ENCODE measurements at regions not wholly inside any gene's neighbourhood (a gene's known extent, or its start where the extent isn't known, plus 50 kb on each side); places are given as distances from the start of the nearest gene placed in this dataset.

DNA sequence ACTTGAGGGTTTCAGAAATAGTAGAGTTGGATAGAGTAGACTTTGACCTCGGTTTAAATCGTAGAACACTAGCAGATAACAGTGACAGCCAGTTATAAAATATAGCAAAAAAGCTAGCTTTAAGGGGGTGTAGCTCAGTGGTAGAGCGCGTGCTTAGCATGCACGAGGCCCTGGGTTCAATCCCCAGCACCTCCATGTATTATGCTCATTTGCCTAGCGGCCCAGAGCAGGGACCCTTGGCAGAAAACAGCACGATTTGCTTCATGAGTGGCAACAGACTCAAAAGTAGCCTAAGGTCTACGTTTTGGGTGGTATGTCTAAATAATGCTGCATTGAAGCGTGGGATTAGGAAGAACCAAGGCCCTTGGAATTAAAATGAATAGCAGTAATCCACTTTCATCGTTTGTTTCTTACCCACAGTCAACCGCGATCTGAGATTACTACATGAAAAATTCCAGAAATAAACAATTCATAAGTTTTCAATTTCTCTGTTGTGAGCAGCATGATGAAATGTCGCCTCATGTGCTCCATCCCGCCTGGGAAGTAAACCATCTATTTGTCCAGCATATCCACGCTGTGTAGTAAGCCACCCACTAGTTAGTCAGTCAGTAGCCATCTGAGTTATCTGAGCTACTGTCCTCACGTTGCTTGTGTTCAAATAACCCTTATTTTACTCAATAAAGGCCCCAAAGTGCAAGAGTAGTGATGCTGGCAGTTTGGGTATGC, 184.9 kb downstream of the GPX5 start:
- peaks cover 6 to 22% (median 16%) of the 10 kb centered on the region in 4 donors for H3K9me3 ChIP-seq
- TF ChIP-seq POLR2A (IDR thresholded peaks at IDR 0.05) (no peak), POLR2AphosphoS5 (IDR thresholded peaks at IDR 0.05) (no peak), EP300 (IDR thresholded peaks at IDR 0.05) (no peak)
- TF ChIP-seq, protein P1, sequence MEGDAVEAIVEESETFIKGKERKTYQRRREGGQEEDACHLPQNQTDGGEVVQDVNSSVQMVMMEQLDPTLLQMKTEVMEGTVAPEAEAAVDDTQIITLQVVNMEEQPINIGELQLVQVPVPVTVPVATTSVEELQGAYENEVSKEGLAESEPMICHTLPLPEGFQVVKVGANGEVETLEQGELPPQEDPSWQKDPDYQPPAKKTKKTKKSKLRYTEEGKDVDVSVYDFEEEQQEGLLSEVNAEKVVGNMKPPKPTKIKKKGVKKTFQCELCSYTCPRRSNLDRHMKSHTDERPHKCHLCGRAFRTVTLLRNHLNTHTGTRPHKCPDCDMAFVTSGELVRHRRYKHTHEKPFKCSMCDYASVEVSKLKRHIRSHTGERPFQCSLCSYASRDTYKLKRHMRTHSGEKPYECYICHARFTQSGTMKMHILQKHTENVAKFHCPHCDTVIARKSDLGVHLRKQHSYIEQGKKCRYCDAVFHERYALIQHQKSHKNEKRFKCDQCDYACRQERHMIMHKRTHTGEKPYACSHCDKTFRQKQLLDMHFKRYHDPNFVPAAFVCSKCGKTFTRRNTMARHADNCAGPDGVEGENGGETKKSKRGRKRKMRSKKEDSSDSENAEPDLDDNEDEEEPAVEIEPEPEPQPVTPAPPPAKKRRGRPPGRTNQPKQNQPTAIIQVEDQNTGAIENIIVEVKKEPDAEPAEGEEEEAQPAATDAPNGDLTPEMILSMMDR (IDR thresholded peaks at IDR 0.05) = no peak

DNA sequence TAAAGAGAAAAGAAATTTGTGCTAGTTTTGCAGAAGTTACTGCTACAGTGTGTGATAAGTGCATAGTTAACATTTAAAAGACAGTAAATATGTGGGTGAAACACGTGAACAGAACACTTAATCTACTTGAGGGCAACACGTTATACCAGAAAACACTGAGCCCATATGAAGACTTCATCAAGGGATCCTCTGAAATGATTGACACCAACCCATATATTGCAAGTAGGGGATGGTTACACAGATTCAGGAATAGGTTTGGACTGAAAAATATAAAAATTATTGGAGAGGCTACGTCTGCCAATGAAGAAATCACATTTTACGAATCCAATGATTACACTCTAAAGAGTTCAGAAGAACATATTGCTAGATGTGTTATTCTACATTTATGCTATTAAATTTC, 185.6 kb downstream of the GPX5 start:
- TF ChIP-seq POLR2AphosphoS5 (IDR thresholded peaks at IDR 0.05) (no peak), EP300 (IDR thresholded peaks at IDR 0.05) (no peak)
- TF ChIP-seq, protein P1 (IDR thresholded peaks at IDR 0.05) = no peak
- WGBS, 2 donors = 67 to 70% methylated on average over 4 of the region's 4 CpGs
- no peaks in the 10 kb centered on the region for H3K36me3 ChIP-seq
- H3K4me1 ChIP-seq = no peaks in the 10 kb centered on the region
- no peak for DNase-seq
- ATAC-seq (ENCODE audit: low FRiP score in 2 of 2) = no peak
- peaks cover 6 to 22% (median 16%) of the 10 kb centered on the region in 4 donors for H3K9me3 ChIP-seq
- no peak overlapping the region for H3K4me3 ChIP-seq
- H3K27me3 ChIP-seq = peaks cover 0 to 6% (median 0%) of the 10 kb centered on the region in 4 donors
- H3K27ac ChIP-seq = no peak overlapping the region

More for the DNA sequence above, 184.9 kb downstream of the GPX5 start:
- no peak for DNase-seq
- no peak for ATAC-seq (ENCODE audit: low FRiP score in 2 of 2)
- H3K27ac ChIP-seq = no peak overlapping the region
- peaks cover 0 to 6% (median 0%) of the 10 kb centered on the region in 4 donors for H3K27me3 ChIP-seq
- 46 to 52% methylated on average over 16 of the region's 16 CpGs for WGBS, 2 donors
- H3K4me1 ChIP-seq = no peaks in the 10 kb centered on the region
- H3K36me3 ChIP-seq = no peaks in the 10 kb centered on the region
- H3K4me3 ChIP-seq = no peak overlapping the region

DNA sequence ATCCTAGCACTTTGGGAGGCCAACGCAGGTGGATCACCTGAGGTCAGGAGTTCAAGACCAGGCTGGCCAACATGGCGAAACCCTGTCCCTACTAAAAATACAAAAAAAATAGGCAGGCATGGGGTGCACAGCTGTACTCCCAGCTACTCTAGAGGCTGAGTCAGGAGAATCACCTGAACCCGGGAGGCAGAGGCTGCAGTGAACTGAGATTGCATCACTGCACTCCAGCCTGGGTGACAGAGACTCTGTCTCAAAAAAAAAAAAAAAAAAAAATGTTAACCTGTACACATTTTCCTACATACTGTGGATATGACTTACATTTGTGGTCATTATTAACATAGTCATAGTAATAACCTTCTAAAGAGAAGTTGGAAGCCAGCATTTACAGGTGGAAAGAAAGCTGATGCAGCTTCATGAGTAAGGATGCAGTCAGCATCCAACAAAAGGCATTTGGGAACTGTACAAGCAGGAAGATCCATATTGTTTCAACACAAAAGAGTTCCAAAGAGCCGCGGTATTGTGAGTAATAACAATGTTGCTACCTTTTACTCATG, 186.2 kb downstream of the GPX5 start:
- TF ChIP-seq POLR2AphosphoS5 (IDR thresholded peaks at IDR 0.05) (no peak), POLR2A (IDR thresholded peaks at IDR 0.05) (no peak), EP300 (IDR thresholded peaks at IDR 0.05) (no peak)
- TF ChIP-seq, protein P1 (IDR thresholded peaks at IDR 0.05) = no peak
- H3K27me3 ChIP-seq = peaks cover 0 to 6% (median 0%) of the 10 kb centered on the region in 4 donors
- H3K27ac ChIP-seq = no peak overlapping the region
- H3K4me3 ChIP-seq = no peak overlapping the region
- 78% methylated on average over 5 of the region's 5 CpGs for WGBS, 2 donors
- no peak for ATAC-seq (ENCODE audit: low FRiP score in 2 of 2)
- no peaks in the 10 kb centered on the region for H3K4me1 ChIP-seq
- DNase-seq = no peak
- peaks cover 6 to 22% (median 16%) of the 10 kb centered on the region in 4 donors for H3K9me3 ChIP-seq
- H3K36me3 ChIP-seq = no peaks in the 10 kb centered on the region

DNA sequence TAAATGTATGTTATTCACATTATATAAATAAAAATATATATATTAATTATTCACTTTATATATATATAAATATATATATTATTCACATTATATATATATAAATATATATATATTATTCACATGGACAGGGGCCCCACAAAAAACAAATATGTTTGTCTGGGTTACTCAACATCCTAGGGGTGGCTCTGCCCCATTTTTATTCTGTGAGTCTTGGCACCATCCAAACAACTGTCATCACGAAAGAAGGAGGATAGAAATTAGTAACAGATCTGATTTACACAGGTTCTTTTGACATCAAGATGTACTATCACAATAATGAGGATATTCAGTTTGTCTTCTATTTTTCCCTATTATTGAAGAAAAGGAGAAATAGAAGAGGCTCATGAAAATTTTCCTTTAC, 187.3 kb downstream of the GPX5 start:
- DNase-seq = no peak
- Histone ChIP-seq H3K27ac (no peak overlapping the region), H3K9me3 (peaks cover under 1 to 14% (median 6%) of the 10 kb centered on the region in 4 donors), H3K4me1 (no peaks in the 10 kb centered on the region), H3K27me3 (peaks cover 0 to 6% (median 0%) of the 10 kb centered on the region in 4 donors), H3K36me3 (no peaks in the 10 kb centered on the region), H3K4me3 (no peak overlapping the region)
- ATAC-seq (ENCODE audit: low FRiP score in 2 of 2) = no peak
- TF ChIP-seq EP300 (IDR thresholded peaks at IDR 0.05) (no peak), POLR2AphosphoS5 (IDR thresholded peaks at IDR 0.05) (no peak), POLR2A (IDR thresholded peaks at IDR 0.05) (no peak)
- TF ChIP-seq, protein P1 (IDR thresholded peaks at IDR 0.05) = no peak
- 76 to 83% methylated on average over 1 of the region's 1 CpG for WGBS, 2 donors

Data from upper lobe of left lung (tissue), 6 donors.